Stimulated activated CD8-positive, alpha-beta memory T cell treated with anti-CD3 and anti-CD28 coated beads, Interleukin-7, amount 100 ng/mL, for 48 hours (primary cell): ENCODE measurements at regions not wholly inside any gene's neighbourhood (a gene's known extent, or its start where the extent isn't known, plus 50 kb on each side); places are given as distances from the start of the nearest gene placed in this dataset.

Experiments
- DNase-seq, 2 donors: peaks; one replicate each; pipeline ENCODE4 v3.0.0-alpha.2; 2020; ENCODE audit warnings: low read depth in 1 of 2; ENCODE audit errors: extremely low read depth in 1 of 2

DNA sequence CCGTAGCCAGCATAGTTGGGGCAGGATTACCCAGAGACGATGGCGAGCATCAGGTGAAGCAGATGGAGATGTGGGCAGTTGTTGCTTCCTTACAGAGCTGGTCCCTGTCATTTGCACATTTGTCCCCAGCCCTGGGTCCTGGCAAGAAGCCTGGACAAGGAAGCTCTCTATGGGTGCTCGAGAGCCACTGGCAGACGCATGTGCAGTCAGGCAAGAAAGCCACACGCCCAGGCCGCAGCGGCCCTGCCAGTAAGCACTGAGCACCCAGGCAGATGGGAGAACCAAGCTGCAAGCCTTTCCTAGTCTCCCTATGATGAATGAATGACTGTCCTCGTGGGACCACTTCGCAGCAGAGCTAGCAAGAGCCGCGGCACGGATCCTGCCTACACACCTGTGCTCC is 182.8 kb downstream of the FOXO1 start:
- no peak for DNase-seq

DNA sequence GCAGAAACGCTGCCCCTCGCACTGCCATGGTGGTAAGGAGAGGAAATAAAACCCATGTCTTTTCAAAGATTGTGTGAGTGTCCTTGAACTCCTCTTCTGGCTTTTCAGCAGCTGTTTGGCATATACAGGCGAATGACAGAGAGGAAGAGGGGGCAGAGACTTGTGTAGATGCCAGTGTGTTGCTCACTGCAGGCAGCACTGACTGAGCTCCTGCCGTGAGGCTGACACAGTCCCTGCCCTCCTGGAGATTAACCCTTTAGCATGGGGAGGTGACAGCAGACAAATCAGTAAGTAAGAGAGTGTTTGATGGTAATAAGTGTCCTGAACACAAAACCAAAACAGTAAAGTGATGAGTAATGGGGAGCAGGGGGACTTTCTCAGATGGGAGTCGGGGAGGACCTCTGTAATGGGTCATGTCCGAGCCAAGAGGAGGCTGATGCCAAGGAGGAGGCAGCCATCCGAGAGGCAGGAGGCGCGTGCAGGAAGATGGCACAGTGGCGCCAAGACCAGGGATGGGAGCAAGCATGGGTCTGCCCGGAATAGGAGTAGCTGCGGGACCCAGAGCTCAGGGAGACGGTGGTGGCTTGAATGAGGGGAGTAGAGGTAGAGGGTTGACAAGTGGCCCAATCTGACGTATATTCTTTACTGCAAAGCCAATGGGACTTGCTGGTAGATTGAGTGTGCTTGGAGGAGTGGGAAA is 182.2 kb downstream of the FOXO1 start:
- no peak for DNase-seq

DNA sequence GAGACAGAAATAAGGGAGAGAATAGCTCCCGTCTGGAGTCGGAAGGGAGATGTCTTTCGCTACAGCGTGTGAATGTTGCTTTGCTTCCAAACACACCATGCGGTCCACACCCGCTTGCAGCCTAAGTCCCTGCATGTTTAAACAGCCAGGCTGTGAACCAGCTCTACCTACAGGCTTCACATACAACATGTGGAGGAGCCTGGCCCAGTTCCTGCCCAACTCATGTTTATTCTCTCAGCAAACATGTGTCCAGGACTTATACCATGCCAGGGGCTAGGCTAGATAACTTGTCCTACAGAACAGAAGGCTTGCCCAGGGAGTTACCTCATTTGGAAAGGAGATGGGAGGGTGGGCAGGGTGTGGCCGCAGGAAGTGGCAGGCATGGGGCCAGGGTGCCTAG is 181.5 kb downstream of the FOXO1 start:
- DNase-seq: no peak

DNA sequence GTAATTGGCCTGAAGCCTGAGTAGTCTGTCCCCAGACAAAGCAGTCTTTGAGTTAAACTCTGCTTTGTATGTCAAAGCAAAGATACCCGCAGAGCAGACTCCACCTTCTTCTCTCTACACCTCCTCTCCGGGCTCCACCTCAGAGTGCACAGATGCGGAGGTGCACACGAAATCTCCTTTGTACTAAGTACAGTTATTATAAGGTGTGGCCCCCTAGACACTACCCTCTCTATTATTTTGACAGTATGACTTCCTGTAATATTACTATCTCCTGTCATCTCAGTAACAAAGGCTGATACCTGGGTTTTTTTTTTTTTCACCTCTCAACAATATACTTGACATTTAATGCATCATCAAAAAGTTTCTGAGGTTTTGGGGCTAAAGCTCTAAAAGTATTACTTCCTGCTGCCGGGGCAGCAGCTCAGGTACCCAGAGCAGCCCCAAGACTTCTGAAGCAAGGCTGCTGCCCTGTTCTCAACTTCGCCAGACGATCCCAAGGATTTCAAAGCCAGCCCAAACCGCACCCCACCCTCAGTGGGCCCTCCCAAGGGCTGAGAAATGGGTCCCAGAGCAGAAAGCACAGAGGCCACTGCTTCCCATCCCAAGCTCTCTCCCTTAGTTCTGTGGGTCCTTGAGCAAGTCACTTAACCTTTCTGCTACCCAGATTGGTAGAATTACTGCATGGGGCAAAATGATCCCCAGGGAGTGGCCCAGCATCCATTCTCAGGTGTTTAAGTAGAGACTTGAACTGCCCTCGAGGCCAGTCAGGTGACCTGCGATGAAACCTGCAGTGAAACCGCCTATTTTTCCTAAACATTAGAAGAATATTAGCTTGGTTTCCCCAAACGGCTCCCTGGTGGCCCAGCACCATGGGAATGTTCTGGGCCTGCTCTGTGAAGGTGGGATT is 180.6 kb downstream of the FOXO1 start:
- DNase-seq: peak in 1 of 2 donors; percentile 57

DNA sequence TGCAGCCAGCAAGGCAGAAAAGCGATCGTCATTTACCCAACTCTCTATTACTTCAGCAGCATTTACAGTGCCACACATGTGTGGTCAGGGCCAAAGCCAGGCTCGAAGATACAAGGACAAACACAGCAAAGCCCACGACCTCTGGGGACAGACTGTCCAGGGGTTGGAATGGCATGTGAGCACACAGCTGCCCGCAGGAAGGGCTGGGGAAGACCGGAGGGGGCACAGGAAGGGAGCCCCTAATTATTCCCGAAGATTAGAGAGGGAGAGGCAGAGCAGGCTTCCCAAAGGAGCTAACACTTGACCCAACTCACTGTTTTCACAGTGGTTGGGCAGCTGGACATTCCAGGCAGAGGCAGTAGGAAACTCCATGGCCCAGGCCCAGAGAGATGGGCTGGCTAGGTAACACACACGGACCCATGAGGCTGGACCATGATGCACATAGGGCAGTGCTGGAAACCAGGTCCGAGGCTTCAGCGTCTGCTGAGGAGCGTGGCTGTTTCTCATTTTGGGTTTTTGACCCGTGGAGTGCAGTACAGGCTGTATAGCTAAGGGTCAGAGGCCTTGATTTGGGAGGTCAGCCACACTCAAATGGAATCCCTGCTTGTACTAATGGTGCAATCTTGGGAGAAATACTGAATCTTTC is 179.8 kb downstream of the FOXO1 start:
- DNase-seq: no peak

DNA sequence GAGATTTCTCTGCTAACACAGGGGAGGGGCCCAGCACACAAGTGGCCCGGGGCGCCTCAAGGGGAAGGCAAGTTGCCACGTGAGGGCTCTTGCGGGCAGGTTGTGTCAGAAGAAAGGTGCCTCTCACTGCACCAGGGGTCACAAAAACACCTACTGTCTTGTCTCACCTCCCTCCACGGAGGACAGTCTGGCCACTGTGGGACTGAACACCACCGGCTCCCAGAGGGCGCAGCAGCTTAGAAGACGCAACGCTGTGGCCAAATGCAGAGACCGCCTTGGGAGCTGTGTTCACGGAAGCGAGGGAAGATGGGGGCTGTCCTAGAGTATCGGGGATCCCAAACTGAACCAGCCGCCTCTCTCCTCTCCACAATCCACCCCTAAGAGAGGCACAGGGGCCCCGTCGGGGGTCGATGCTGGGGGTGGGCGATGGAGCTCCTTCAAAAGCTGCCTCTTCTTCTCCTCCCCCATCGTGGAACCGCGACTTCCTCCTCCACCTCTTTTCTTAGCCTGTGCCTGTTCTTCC is 177.5 kb downstream of the FOXO1 start:
- DNase-seq: no peak

DNA sequence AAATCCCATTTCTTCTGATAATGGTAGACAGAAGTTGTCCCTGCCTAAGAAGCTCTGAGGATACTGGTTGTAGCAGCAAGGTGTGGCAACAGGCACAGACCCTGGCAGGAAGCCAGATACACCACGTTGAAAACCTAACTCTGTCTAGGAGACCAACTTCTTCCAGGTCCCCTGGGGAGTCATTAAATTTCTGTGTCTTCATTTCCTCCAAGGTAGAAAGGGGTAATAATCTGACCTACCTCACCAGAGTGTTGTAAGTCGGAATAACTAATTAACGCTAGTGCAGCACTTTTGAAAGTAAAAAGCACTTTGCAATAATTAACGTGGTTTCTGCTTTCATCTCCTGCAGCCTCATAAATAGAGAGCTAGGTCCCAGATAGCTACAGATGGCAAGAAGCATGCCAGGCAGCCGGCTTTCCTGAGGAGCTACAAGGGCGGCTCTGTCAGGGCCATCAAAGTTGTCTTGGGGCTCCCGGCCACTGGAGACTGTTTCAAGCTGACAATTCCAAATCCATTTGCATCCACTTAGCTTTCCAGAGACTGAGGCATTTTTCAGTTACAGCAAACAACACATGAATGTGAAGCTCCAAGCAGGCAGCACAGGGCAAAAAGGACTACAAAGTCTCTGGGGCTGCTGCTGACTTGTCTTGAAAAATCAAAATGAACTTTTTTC is 176.2 kb downstream of the FOXO1 start:
- DNase-seq: no peak

DNA sequence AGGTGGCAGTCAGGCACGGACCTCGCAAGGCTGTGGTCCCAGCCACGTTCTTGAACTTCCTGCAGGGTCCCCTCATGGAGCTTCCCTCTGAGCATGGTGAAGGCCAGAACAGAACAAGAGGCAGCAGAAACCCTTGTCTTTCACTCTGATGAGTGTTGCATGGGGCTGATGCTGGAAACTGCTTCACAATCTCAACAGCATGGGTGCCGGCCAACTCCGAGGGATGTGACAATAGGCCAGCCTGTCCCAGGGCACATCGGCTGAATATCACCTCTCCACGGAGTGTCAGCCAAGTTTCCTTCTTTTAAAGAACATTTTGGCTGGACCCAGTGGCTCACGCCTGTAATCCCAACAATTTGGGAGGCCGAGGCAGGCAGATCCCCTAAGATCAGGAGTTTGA is 173.9 kb downstream of the FOXO1 start:
- DNase-seq: no peak

DNA sequence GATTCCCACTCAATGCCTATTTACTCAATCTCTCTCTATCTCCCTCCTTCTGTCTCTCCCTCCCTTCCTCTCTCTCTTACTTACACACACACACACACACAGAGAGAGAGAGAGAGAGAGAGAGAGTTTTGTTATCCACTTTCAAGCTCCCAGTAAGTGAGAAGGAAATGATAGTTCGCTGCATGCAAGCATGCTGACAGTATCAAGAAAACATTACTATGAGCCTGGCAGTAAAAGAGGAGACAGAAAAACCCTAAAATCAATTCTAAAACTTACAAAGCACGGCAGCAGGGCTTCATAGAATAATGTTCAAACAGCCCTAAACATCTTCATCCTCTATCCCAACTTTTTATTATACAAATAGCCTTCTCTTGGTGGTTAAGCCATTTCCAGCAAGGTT is 171.9 kb downstream of the FOXO1 start:
- no peak for DNase-seq

DNA sequence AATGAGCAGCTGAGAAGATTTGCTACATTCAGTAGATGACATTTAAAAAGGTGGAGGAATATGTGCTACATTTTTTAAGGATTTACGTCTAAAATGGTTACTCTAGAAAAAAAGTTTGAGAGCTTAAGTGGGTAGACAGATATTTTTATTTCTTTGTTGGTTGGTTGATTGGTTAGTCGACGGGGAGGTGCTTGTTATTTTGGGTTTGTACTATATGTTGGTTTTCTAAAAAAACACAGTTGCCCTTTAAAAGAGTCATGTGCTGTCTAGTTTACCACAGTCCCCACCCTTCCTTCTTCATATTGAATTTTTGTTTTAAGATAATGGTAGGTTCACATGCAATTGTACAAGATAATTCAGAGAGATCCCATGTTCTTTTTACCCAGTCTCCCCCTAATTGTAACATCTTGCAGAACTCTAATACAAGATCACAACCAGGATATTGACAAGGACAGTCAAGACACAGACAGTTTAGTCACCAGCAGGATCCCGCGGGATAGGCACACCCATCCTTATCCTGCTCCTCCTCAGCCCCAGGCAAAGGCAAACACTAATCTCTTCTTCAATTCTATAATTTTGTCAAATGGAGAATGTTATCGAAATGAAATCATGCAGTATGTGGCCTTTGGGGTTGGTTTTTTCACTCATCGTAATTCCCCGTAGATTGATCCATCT is 171.4 kb downstream of the FOXO1 start:
- no peak for DNase-seq

DNA sequence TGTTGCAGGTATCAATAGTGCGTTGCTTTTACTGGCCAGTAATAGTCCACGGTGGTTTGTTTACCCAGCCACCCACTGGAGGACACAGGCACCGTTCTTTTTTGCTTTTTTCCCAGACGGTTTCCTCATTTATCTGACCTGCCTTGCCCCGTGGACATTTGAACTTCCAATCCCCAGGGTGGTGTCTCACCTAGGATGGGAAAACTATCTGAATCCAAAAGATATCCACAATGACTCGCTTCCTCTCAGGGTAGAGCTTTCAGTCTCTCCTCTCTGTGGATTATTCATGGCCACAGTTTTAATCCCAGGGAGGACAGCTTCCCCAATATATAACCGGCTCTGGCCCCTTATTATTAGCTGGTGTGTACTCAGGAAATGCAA is 170.8 kb downstream of the FOXO1 start:
- DNase-seq: no peak

DNA sequence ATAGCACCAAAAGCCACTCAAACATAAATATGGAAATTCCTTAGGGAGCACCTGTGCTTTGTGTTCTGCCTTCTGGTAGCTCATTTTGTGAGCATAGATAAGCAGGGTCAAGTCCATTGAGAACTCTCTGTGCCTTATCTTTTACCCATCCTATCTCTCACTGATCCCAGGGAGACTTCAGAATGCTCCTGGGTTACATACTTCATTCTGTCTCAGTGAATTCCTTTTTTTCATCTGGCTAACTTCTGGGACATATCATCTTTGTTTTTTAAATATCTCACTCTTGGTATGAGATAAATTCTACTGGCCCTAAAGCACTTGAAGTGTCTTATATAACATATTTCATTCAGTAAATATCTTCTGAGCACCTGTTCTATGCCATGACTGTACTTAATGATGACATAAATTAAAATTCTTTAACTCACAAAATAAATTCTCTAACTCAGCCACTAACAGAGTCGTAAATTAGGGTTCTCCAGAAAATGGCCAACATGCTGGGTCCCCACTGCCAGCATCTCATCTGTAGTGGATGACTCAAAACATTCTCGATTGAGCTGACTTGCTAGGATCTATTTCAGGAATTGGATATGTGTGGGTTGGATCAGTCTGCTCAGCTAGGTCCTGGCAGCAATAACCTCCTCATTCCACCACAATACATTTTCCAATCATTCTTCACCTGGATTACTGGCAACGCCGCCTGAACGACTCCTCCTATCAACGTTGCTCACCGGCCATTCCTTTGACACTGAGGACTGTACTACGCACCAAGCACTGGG is 170.2 kb downstream of the FOXO1 start:
- DNase-seq: no peak

DNA sequence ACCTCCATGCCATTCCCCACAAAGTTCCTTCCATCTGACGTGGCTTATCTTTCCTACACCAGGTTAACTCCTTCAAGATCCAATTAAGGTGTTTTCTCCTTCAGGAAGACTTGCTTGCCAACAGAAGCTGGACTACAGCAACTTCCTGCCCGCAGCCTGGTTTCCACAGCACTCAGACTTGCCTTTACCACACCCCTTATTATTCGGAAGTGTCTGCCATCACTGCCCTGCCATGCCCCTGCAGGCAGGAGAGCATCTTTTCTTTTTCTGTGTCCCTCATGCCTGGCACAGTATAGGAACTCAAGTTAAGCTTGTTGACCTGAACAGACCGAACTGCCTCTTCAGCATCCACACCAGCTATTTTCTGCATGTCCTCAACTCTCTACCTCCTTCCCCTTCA is 168.0 kb downstream of the FOXO1 start:
- no peak for DNase-seq

DNA sequence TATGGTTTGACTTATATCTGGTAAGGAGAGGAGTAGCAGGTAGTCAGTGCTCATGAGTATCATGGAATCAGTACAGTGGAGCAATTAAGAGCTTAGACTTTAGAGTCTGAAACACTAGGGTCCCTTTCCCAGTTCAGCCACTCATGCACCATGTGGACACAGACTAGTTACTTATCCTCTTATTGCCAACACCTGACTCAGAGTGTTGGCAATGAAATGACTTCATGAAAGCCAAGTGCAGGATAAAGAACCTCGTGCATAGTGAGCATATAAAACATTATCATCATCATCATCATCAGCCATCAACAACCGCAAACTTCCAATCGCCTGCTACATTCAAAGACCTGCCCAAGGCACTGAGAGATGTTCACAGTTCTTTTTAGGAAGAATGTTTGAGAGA is 164.2 kb downstream of the FOXO1 start:
- no peak for DNase-seq

DNA sequence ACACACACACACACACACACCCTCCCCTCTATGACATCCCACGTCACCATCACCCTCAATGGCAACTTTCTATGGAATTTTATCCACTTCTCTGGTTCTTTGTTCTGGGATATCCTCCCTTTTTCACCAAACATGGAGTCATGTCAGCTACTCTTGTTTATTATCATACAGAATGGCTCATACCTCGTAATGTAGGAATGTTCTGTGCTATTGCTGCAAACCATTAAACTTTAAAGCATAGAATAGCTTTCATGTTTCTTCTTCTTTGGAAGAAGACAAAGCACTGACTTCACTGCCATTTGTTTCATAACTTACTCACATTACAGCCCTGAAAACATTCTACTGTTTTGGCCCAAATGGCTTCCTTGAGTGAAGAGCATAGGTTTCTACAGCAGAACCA is 163.4 kb downstream of the FOXO1 start:
- no peak for DNase-seq

DNA sequence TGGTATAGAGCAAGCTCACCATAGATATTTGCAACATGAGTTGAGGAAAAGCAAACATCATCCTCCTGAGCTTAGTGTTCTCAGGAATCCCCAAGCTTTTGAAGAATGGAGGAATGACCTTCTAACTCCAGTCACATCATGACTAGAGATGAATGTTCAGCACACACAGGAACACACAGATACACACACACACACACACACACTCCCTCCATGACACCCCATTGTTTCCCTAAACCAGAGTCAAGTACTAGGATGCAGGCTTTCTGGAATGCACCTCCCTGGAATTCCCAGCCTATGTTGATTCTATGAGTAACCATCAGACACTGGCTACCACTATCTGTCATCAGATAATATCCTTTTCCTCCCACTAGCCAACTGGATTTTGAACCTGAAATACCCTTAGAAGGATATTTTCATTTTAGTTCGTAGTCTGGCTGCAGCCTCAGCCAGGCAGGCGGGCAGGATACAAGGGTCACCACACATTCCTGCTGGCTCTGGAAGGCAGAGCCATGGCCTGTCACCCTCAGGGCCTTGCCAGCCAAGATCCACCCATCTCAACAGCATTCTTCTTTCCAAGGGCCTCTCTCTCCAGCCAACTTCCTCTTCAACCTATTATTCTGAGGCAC is 162.4 kb downstream of the FOXO1 start:
- no peak for DNase-seq

DNA sequence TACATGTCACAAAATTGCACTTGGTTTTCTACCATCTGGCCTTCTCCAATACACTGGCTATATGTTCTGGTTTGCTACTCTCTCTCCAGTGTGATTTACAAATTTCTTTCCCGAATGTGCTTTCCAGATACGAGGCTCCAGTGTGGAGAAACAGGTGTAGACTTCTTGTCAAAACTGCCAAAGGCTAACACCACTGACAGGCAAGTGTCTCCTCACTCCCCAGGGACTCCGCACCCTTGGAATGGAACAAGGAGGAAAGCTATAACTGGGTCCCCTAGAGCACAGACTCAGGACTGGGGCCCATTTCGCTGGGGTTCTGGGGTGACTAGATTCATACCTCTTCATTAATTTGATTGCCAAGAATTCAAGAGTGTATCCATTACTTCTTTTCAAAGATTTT is 161.8 kb downstream of the FOXO1 start:
- no peak for DNase-seq

DNA sequence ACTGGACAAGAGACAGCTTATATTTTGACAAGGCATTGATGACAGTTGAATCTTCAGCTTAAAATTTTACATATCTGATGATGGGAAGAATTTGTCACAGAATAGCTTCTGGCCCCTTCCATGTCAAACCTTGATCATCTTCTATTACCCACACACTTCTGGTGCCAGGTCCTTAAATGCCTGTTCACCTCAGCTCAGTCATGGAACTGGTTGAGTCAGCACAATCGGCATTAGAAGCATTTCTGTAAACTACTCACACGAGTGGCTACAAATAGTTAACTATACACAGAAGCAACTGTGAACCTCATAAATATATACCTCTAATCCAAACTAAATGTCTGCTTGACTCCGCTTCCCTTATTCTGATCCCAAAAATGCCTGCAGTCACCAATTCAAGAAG is 161.2 kb downstream of the FOXO1 start:
- DNase-seq: no peak
